Hematopoietic multipotent progenitor cell treated with erythropoietin and hydrocortisone succinate and interleukin-3 and kit ligand, for 8 days (in vitro differentiated cells): ENCODE measurements at regions not wholly inside any gene's neighbourhood (a gene's known extent, or its start where the extent isn't known, plus 50 kb on each side); places are given as distances from the start of the nearest gene placed in this dataset.

ENCODE experiments used
- DNase-seq: peaks from one replicate; pipeline ENCODE4 v3.0.0-alpha.2; 2015

- no peak for DNase-seq
These were observed 57.8 kb upstream of the C5orf46 start for GRCh38 chr5:147963948-147964693.

GRCh38 chr5:147963436-147963835 lies 57.1 kb upstream of the C5orf46 start:
- DNase-seq = no peak

- DNase-seq = no peak
These were observed 54.9 kb upstream of the C5orf46 start for GRCh38 chr5:147961208-147961749.

- no peak for DNase-seq
These were observed 51.6 kb upstream of the C5orf46 start for GRCh38 chr5:147957901-147958300.

- no peak for DNase-seq
These were observed 50.5 kb upstream of the C5orf46 start for GRCh38 chr5:147956842-147957223.

GRCh38 chr5:147956064-147956841 lies 49.9 kb upstream of the C5orf46 start:
- no peak for DNase-seq
